Activated CD4-positive, alpha-beta T cell treated with anti-CD3 and anti-CD28 coated beads, Interleukin-2, amount 10 ng/mL, durations not matched to agents 7 days and 5 days (primary cell): ENCODE measurements at regions not wholly inside any gene's neighbourhood (a gene's known extent, or its start where the extent isn't known, plus 50 kb on each side); places are given as distances from the start of the nearest gene placed in this dataset.

Experiments
- CTCF ChIA-PET: fragments of 350-600 bp; sonication (Branson Sonifier 250); formaldehyde crosslinking; loops from one replicate; lab custom pipeline; 2021; ENCODE audit warnings: antibody characterized with exemption; lab: Charles Lee
- POLR2A ChIA-PET: fragments of 350-600 bp; sonication (Branson Sonifier 250); formaldehyde crosslinking; loops from one replicate; lab custom pipeline; 2021; ENCODE audit warnings: antibody characterized with exemption; lab: Charles Lee
- DNase-seq: peaks from one replicate; pipeline ENCODE4 v3.0.0-alpha.2; 2020
- H3K27ac Mint-ChIP-seq: one replicate; pipeline ENCODE4 v1.8.0; 2021; ENCODE audit warnings: mild to moderate bottlenecking, moderate library complexity, mixed read lengths
- H3K27me3 Mint-ChIP-seq: one replicate; pipeline ENCODE4 v1.8.0; 2021; ENCODE audit warnings: mixed read lengths
- H3K36me3 Mint-ChIP-seq: one replicate; pipeline ENCODE4 v1.8.0; 2021; ENCODE audit warnings: low read depth, mixed read lengths
- H3K4me1 Mint-ChIP-seq: one replicate; pipeline ENCODE4 v1.8.0; 2021; ENCODE audit warnings: mixed read lengths
- H3K4me3 Mint-ChIP-seq: one replicate; pipeline ENCODE4 v1.8.0; 2021; ENCODE audit warnings: mild to moderate bottlenecking, moderate library complexity, mixed read lengths
- H3K9me3 Mint-ChIP-seq: one replicate; pipeline ENCODE4 v1.8.0; 2021; ENCODE audit warnings: mixed read lengths

DNA sequence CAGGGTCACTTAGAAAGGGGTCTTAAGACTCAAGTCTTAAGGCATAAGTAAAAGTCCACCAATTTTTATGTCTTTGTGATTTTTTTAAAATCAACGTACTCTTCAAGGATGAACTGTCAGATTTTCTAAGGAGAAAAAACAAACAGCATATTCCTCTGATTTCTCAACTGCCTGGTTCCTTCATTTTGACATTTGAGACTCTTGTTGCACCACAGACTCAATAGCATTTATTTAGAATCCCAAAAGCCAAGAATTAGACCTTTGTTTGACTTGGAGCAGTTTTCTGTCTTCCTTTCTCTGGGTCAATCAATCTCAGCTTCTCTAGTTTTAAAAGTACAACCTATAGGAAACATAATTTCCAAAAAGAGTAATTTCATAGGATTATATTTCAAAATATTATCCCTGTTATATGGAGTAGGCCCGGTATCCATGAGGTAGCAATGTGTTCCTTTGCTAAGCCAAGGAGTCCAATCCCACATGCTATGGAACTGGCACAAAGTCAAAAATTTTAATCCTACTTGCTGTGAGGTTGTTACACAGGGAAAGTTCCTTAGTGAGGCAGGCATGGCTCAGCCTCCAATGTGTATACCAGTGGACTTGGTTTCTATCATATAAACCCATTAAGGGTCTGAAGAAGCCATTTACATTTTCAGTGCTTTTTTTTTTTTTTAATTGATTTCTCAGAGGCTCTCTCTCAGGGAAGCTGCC lies 405.7 kb downstream of the KIF16B start:
- CTCF ChIA-PET: no interaction called here
- H3K4me3 Mint-ChIP-seq: no peak overlapping the region

DNA sequence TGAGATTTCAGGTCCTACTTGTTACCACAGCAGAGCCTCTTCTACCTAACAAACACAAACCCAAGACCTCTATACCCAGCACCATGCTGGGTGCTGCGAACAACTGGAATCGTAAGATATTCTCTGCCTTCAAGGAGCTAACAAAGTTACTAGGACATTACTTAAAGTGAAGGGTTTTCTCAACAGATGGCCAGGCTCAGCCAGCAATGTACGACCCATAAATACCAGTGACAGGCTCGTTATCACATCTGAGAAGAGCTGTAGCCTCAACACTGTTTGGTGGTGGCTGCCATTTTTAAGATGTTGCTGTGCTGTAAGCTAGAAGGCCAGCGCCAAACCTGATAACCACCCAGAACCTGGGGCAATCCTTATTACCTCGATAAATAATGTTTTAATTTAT lies 406.5 kb downstream of the KIF16B start:
- no peaks in the 10 kb centered on the region for H3K4me1 Mint-ChIP-seq
- POLR2A ChIA-PET: no interaction called here
- no peaks in the 10 kb centered on the region for H3K9me3 Mint-ChIP-seq
- DNase-seq: no peak
- H3K4me3 Mint-ChIP-seq: no peak overlapping the region
- no peaks in the 10 kb centered on the region for H3K36me3 Mint-ChIP-seq
- CTCF ChIA-PET: no interaction called here
- no peaks in the 10 kb centered on the region for H3K27me3 Mint-ChIP-seq
- H3K27ac Mint-ChIP-seq: no peak overlapping the region

More for the DNA sequence above, 405.7 kb downstream of the KIF16B start:
- POLR2A ChIA-PET: no interaction called here
- Mint-ChIP-seq H3K27me3 (no peaks in the 10 kb centered on the region), H3K4me1 (no peaks in the 10 kb centered on the region), H3K27ac (no peak overlapping the region), H3K9me3 (no peaks in the 10 kb centered on the region), H3K36me3 (no peaks in the 10 kb centered on the region)
- no peak for DNase-seq

DNA sequence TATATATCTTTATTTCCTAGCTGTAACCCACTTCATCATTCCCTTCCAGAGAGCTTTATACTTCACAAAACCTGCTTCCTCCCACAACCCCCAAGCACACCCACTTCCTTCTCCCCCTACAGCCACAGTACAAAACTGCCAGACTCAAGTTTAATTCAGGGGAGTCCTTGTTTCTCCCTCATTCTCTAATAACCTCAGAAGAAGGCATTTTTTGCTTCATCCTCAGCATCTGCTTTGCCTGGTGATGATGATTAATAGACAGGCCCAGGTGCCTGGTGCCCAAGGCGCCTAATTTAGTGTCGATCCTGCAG lies 414.3 kb downstream of the KIF16B start:
- Mint-ChIP-seq H3K27me3 (no peaks in the 10 kb centered on the region), H3K27ac (no peak overlapping the region), H3K4me3 (no peak overlapping the region), H3K36me3 (no peaks in the 10 kb centered on the region), H3K9me3 (no peaks in the 10 kb centered on the region), H3K4me1 (no peaks in the 10 kb centered on the region)
- no peak for DNase-seq
- CTCF ChIA-PET: interaction anchor here (1.1 kb wide), 1 partner anchor 10 kb away, joined by 3 read pairs; no protein-coding TSS in a partner anchor
- POLR2A ChIA-PET: no interaction called here

DNA sequence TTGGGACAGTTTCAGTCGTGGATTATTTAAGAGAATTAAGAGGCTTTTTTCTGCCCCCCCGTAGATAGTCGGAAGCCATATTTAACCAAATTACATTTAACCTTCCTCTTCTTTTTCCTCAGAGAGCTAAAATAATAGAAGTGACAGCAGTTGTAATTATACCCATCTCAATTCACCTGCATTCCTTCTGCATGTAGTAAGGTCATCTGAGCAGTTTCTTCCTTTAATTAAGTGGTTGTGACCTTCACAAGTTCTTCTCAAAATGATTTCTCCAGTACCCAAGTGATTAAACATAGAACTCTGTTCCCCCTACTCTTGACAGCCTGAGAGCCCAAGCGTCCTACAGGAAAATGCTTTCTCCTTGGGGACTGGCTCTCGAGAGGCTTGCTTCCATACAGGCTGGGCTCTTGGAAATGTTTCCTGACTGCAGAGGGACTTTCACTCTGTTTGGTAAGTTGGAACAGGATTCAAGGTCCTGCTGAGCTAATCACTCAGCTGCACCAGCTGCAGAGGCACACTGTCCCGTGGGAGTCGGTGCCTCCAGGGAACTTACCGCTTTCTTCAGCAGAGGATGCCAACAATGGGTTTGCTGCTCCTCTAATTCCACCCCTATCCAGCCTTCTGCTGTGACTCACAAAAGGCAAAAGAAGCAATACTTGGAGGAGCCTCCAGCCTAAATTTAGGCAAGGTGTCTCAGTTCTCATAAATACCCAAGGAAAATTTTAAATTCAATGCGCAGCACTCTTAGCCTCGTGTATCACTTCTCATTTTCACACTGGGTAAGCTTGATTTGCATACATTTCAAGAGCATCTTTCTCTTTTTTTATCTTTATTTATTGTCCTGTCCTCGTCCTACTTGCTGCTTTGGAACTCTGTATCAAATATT lies 414.9 kb downstream of the KIF16B start:
- no peak for DNase-seq
- Mint-ChIP-seq H3K4me1 (no peaks in the 10 kb centered on the region), H3K36me3 (no peaks in the 10 kb centered on the region), H3K27me3 (no peaks in the 10 kb centered on the region), H3K9me3 (no peaks in the 10 kb centered on the region), H3K27ac (no peak overlapping the region), H3K4me3 (no peak overlapping the region)
- ChIA-PET CTCF (interaction anchor here (1.1 kb wide), 1 partner anchor 10 kb away, joined by 3 read pairs; no protein-coding TSS in a partner anchor), POLR2A (no interaction called here)

DNA sequence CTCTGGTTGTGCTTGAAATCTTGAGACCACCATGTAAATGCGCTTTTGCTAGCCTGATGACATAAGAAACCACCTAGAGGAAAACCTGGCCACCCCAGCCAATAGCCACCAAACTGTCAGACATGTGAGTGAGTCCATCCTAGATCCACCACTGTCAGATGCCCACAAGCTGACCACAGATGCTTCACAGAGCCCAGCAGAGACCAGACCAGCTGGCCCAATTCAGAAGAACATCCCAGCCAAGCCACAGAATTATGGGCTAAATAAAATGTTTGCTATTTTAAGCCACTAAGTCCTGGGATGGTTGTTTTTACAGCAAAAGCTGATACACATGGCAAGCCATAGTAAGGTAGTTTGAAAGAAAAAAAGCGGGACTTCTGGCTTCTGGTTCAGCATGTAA lies 425.3 kb downstream of the KIF16B start:
- H3K36me3 Mint-ChIP-seq: no peaks in the 10 kb centered on the region
- no peaks in the 10 kb centered on the region for H3K4me1 Mint-ChIP-seq
- H3K4me3 Mint-ChIP-seq: no peak overlapping the region
- no peak for DNase-seq
- no peaks in the 10 kb centered on the region for H3K27me3 Mint-ChIP-seq
- H3K27ac Mint-ChIP-seq: no peak overlapping the region
- ChIA-PET POLR2A (no interaction called here), CTCF (interaction anchor here (1.4 kb wide), 1 partner anchor 11 kb away, joined by 3 read pairs; no protein-coding TSS in a partner anchor)
- no peaks in the 10 kb centered on the region for H3K9me3 Mint-ChIP-seq

DNA sequence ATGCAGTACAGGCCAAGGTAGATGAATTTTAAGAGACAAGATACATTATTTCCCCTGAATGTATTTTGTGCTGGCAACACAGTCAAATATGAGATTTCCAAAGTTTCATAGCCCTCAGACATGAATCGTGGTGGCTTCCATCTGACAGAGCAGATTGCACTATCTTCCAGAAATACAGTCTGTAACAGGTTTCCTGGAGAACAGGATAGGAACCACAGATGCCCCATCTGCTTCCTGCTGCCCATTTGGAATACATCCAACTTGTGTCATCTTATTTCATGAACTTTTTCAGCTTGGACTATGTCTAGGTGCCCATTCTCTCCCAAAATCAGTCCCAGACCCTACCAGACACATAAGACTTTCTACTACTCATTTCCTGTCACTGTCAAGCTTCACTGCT lies 426.0 kb downstream of the KIF16B start:
- no peaks in the 10 kb centered on the region for H3K36me3 Mint-ChIP-seq
- no peak overlapping the region for H3K4me3 Mint-ChIP-seq
- ChIA-PET CTCF (no interaction called here), POLR2A (no interaction called here)
- DNase-seq: no peak
- no peaks in the 10 kb centered on the region for H3K4me1 Mint-ChIP-seq
- H3K27ac Mint-ChIP-seq: no peak overlapping the region
- no peaks in the 10 kb centered on the region for H3K27me3 Mint-ChIP-seq
- H3K9me3 Mint-ChIP-seq: no peaks in the 10 kb centered on the region

DNA sequence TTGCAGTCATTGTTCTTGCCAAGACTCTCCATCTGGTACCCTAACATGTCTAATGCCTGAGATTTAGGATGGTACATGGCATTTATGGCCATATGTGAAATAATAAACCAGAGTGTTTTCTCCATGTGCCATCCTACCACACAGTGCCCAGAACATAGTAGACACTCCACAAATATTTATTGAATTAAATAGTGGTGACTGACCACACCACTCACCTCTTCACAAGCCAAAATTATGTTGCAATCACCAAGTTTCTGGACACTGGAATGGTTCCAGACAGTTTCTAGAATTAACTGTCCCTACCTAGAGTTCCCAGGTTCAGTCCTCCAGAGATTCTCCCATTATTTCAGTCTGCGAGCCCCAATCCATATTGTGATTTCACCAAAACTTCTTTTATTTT lies 427.3 kb downstream of the KIF16B start:
- Mint-ChIP-seq H3K4me1 (no peaks in the 10 kb centered on the region), H3K27me3 (no peaks in the 10 kb centered on the region), H3K36me3 (no peaks in the 10 kb centered on the region), H3K27ac (no peak overlapping the region), H3K9me3 (no peaks in the 10 kb centered on the region), H3K4me3 (no peak overlapping the region)
- DNase-seq: no peak
- CTCF ChIA-PET: no interaction called here
- POLR2A ChIA-PET: no interaction called here

DNA sequence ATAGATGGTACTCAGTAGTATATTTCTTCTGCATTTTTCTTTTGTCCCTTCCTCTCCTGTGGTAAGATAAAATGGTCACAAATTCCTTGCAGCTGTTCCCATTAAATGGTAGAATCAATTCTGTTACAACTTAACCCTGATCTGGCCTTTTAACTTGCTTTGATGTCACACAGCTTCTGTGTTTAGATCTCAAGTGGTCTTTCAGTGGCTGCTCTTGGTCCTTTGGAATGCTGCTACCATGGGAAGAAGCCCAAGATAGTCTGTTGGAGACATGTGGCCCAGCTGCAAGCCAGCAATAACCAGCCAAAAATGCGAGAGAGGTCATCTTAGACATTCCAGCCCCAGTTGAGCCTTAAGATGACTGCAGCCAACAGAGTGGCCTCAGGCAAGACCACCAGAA lies 429.7 kb downstream of the KIF16B start:
- H3K4me3 Mint-ChIP-seq: no peak overlapping the region
- DNase-seq: no peak
- no peaks in the 10 kb centered on the region for H3K9me3 Mint-ChIP-seq
- ChIA-PET POLR2A (no interaction called here), CTCF (no interaction called here)
- H3K27me3 Mint-ChIP-seq: no peaks in the 10 kb centered on the region
- no peaks in the 10 kb centered on the region for H3K36me3 Mint-ChIP-seq
- no peak overlapping the region for H3K27ac Mint-ChIP-seq
- no peaks in the 10 kb centered on the region for H3K4me1 Mint-ChIP-seq

DNA sequence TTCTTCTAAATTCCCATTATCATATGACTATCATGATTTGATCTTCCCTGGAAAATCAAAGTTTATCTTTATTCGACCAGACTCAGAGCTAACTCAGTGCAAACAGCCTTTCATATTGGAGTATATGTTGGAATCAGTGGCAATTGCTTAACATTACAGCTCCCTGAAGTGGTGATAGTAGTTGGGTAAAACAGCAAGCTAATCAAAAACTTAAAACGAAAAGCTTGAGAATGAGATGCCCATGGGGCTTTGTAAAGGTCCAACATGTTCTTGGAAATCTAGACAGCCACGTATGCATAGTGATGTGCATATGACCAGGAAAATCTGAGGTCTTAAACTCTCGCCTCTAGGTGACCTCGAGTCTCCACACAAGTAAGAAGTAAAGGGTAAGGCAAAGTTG lies 437.6 kb downstream of the KIF16B start:
- DNase-seq: no peak
- ChIA-PET CTCF (no interaction called here), POLR2A (no interaction called here)
- no peak overlapping the region for H3K27ac Mint-ChIP-seq
- H3K36me3 Mint-ChIP-seq: no peaks in the 10 kb centered on the region
- no peaks in the 10 kb centered on the region for H3K27me3 Mint-ChIP-seq
- H3K9me3 Mint-ChIP-seq: peaks cover 12% of the 10 kb centered on the region
- H3K4me3 Mint-ChIP-seq: no peak overlapping the region
- no peaks in the 10 kb centered on the region for H3K4me1 Mint-ChIP-seq

DNA sequence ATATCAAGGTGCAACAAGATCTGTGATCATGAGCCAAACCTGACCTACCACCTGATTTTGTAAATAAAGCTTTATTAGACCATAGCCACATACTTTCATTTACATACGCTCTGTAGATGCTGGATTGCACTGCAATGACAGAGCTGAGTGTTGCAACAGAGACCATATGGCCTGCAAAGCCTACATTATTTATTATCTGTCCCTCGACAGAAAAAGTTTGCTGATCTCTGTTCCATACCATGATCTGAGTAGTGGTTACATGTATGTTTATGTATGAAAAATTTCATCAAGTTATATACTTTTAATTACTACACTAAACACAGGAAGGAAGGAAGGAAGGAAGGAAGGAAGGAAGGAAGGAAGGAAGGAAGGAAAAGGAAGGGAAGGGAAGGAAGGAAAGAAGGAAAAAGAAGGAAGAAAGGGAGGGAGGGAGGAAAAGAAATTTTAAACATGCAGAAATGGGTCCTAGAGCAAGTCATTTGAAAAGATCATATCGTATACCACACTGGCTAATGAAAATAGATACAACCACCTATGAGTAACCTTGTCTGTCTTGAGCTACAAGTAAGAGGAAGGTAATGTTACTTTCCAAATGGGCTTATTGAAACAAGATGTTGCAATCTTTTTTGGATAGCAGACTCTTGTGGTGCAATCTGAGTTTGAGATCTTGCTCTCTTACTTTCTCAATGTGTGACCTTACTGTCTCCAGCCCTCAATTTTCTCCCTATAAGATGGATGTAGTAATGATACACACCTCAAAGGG lies 441.0 kb downstream of the KIF16B start:
- ChIA-PET POLR2A (no interaction called here), CTCF (interaction anchor here (0.9 kb wide), 1 partner anchor 8 kb away, joined by 3 read pairs; no protein-coding TSS in a partner anchor)
- no peak for DNase-seq
- peaks cover 17% of the 10 kb centered on the region for H3K9me3 Mint-ChIP-seq
- H3K36me3 Mint-ChIP-seq: no peaks in the 10 kb centered on the region
- no peaks in the 10 kb centered on the region for H3K4me1 Mint-ChIP-seq
- H3K27ac Mint-ChIP-seq: no peak overlapping the region
- H3K4me3 Mint-ChIP-seq: no peak overlapping the region
- no peaks in the 10 kb centered on the region for H3K27me3 Mint-ChIP-seq

DNA sequence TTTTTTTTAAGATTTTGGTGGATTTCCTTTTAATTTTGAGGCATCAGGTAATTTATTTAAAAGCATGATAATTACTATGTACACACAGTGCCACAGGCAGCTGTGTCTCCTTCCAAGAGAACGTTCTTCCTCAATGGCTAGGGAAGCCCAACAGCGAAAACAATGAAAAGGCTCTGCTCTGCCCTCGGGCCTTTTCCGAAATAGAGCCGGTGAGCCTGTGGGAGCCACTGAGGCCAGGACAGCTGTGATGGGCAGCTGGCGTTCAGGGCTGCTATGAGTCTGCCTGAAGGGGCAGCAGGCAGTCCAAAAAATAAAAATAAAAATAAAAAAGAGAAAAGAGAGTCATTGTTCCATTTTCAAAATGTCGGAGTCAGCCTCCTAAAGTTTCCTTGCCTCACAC lies 443.8 kb downstream of the KIF16B start:
- H3K27ac Mint-ChIP-seq: no peak overlapping the region
- ChIA-PET POLR2A (no interaction called here), CTCF (no interaction called here)
- H3K4me3 Mint-ChIP-seq: no peak overlapping the region
- peaks cover 15% of the 10 kb centered on the region for H3K9me3 Mint-ChIP-seq
- H3K27me3 Mint-ChIP-seq: no peaks in the 10 kb centered on the region
- H3K36me3 Mint-ChIP-seq: no peaks in the 10 kb centered on the region
- no peaks in the 10 kb centered on the region for H3K4me1 Mint-ChIP-seq
- DNase-seq: no peak

DNA sequence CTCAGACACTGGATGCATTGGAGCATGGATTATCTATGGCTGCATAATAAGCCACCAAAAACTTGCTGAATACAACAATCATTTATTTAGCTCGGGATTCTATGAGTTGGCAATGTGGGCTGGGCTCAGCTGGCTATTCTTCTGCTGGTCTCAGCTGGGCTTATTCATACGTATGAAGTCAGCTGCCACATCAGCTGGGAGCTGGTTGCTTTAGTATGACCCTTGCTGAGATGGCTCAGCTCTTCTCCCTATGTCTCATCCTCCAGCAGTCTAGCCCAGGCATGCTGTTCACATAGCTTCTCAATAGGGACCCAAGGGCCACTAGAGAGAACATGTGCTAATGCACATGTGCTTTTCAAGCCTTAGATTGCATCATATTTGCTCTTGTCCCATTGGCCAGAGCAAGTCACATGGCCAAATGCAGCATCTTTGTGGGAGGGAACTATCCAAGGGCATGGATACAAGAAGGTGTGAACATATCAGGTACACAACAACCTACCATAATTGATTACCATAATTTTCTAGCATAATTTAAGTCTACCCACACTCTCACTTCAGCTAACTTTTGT lies 444.6 kb downstream of the KIF16B start:
- no peak for DNase-seq
- Mint-ChIP-seq H3K36me3 (no peaks in the 10 kb centered on the region), H3K27me3 (no peaks in the 10 kb centered on the region), H3K4me3 (no peak overlapping the region), H3K27ac (no peak overlapping the region), H3K9me3 (peaks cover 10% of the 10 kb centered on the region), H3K4me1 (no peaks in the 10 kb centered on the region)
- POLR2A ChIA-PET: interaction anchor here (0.6 kb wide), 1 partner anchor 965 kb away, joined by 6 read pairs; no protein-coding TSS in a partner anchor
- CTCF ChIA-PET: no interaction called here

DNA sequence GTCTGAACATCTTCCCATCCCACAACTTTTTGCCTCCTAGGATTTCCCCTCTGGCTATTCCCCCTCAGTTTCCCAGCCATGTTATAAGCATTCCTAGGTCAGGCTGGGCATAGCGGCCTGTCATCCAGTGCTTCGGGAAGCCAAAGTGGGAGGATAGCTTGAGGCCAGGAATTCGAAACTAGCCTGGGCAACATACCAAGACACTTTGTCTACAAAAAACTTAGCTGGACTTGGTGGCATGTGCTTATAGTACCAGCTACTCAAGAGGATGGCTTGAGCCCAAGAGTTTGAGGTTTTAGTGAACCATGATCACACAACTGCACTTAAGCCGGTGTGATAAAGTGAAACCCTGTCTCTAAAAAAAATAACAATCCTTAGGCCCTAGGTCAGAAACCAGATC lies 447.4 kb downstream of the KIF16B start:
- POLR2A ChIA-PET: no interaction called here
- no peaks in the 10 kb centered on the region for H3K27me3 Mint-ChIP-seq
- no peaks in the 10 kb centered on the region for H3K36me3 Mint-ChIP-seq
- H3K4me1 Mint-ChIP-seq: no peaks in the 10 kb centered on the region
- no peak overlapping the region for H3K4me3 Mint-ChIP-seq
- CTCF ChIA-PET: no interaction called here
- peaks cover 7% of the 10 kb centered on the region for H3K9me3 Mint-ChIP-seq
- H3K27ac Mint-ChIP-seq: no peak overlapping the region
- no peak for DNase-seq
